ENCODE measurements at regions not wholly inside any gene's neighbourhood (a gene's known extent, or its start where the extent isn't known, plus 50 kb on each side); places are given as distances from the start of the nearest gene placed in this dataset.

DNA sequence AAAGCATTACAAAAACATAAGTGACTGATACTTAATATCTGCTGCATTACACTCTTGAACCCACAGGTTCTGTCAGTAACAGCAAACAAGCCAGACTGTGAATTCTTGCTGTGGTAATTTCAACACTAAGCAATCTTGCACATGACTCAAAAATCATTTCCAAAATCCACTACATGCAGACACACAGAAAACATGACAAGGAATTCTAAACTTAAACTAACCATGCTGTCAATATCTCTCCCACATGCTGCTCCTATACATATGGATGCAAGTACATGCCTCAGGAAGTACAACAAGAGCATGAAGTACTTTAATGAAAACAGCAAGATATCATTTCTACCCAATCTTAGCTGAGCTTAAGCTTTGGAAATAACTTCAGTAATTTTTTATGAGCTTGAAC, 890.2 kb upstream of the KCND2 start:
- Histone ChIP-seq H3K27me3 (no peaks in the 10 kb centered on the region), H3K4me3 (no peak overlapping the region), H3K9me3 (no peaks in the 10 kb centered on the region), H3K36me3 (no peaks in the 10 kb centered on the region), H3K4me1 (no peaks in the 10 kb centered on the region), H3K27ac (no peak overlapping the region)
- intact Hi-C loops (cut with DNase I), result no loop called here
- ATAC-seq (no peak), DNase-seq (no peak)
- no peak for TF ChIP-seq POLR2A (IDR thresholded peaks at IDR 0.05)
- TF ChIP-seq, protein P1, sequence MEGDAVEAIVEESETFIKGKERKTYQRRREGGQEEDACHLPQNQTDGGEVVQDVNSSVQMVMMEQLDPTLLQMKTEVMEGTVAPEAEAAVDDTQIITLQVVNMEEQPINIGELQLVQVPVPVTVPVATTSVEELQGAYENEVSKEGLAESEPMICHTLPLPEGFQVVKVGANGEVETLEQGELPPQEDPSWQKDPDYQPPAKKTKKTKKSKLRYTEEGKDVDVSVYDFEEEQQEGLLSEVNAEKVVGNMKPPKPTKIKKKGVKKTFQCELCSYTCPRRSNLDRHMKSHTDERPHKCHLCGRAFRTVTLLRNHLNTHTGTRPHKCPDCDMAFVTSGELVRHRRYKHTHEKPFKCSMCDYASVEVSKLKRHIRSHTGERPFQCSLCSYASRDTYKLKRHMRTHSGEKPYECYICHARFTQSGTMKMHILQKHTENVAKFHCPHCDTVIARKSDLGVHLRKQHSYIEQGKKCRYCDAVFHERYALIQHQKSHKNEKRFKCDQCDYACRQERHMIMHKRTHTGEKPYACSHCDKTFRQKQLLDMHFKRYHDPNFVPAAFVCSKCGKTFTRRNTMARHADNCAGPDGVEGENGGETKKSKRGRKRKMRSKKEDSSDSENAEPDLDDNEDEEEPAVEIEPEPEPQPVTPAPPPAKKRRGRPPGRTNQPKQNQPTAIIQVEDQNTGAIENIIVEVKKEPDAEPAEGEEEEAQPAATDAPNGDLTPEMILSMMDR (IDR thresholded peaks at IDR 0.05), result no peak

DNA sequence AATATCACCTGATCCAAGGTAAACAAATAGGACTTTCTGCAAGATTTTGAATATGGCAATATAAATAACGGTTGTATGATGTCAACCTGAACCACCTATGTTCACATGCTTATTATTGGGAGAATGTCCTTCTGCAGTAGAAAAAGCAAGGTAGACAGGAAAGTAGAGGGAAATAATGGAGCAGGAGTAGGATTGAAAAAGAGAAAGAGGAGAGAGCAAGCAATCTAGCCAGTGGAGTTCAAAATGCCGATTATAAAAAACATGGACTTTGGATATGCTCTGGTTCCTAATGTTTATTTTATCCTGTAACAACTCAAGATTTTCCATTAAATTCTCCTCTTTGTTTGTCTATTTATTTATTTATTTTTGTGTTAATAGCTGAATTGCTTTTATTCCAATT, 878.0 kb upstream of the KCND2 start:
- TF ChIP-seq, protein P1 (IDR thresholded peaks at IDR 0.05), result no peak
- TF ChIP-seq POLR2A (IDR thresholded peaks at IDR 0.05), result no peak
- Histone ChIP-seq H3K27me3 (no peaks in the 10 kb centered on the region), H3K4me1 (no peaks in the 10 kb centered on the region), H3K9me3 (no peaks in the 10 kb centered on the region), H3K36me3 (no peaks in the 10 kb centered on the region), H3K27ac (no peak overlapping the region), H3K4me3 (no peak overlapping the region)
- ATAC-seq (no peak), DNase-seq (no peak)
- WGBS, 4 donors, result 85 to 93% (median 91%) methylated on average over 2 of the region's 2 CpGs
- intact Hi-C loops (cut with DNase I), result loop anchor here in 1 of 10 donors (10.0 kb wide), 1 partner anchor 60 kb away; no protein-coding TSS in a partner anchor

DNA sequence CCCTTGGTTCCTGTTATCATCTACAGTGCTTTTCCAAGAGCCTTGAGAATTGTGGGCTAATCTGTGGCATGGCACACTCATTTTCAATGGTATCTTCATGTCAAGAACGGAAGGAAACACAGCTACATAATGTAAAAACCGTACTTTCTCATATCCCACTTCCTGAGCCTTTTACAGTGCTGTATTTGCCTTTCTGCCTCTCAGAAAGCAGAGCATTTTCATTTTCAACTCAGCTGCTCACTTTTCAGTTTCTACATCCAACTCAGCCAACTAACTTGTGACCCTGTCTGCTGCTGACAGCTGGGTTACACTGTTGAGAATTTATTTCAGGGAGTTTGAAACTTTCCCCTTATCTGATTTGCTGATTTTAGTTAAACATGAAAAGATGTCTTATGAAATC, 875.8 kb upstream of the KCND2 start:
- intact Hi-C loops (cut with DNase I), result loop anchor here in 1 of 10 donors (10.0 kb wide), 1 partner anchor 58 kb away; no protein-coding TSS in a partner anchor
- Histone ChIP-seq H3K27me3 (no peaks in the 10 kb centered on the region), H3K27ac (no peak overlapping the region), H3K4me3 (no peak overlapping the region), H3K36me3 (no peaks in the 10 kb centered on the region), H3K9me3 (no peaks in the 10 kb centered on the region), H3K4me1 (no peaks in the 10 kb centered on the region)
- 47 to 58% (median 54%) methylated on average over 2 of the region's 2 CpGs for WGBS, 4 donors
- no peak for ATAC-seq
- no peak for TF ChIP-seq POLR2A (IDR thresholded peaks at IDR 0.05)
- TF ChIP-seq, protein P1 (IDR thresholded peaks at IDR 0.05), result no peak
- DNase-seq, result no peak

DNA sequence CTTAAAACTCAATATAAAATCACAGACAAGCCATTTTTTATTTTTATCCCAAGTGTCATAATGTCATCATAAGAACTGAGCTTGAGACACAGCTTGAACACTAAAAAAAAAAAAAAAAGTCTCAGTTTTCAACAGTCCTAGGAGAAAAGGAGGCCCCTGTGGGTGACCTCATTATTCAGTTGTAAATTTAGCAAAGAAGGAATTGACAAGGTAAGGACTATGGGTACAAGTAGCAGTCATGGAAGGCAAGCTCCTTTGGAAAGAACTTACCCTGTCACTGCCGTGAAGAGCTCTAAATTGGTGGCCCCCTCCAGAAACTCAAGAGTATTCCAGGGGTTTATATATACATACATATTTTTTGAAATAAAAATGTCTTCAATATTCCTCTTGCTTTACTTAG, 864.4 kb upstream of the KCND2 start:
- Histone ChIP-seq H3K4me1 (no peaks in the 10 kb centered on the region), H3K36me3 (no peaks in the 10 kb centered on the region), H3K27ac (no peak overlapping the region), H3K4me3 (no peak overlapping the region), H3K9me3 (peaks cover 0 to 8% (median 0%) of the 10 kb centered on the region in 12 donors), H3K27me3 (no peaks in the 10 kb centered on the region)
- DNase-seq (no peak), ATAC-seq (no peak)
- intact Hi-C loops (cut with DNase I), result no loop called here
- WGBS, 4 donors, result 67 to 83% (median 74%) methylated on average over 1 of the region's 1 CpG
- no peak for TF ChIP-seq POLR2A (IDR thresholded peaks at IDR 0.05)
- TF ChIP-seq, protein P1 (IDR thresholded peaks at IDR 0.05), result no peak

Data from heart left ventricle (tissue), 16 donors.